GM03348 (cell line): ENCODE measurements at regions not wholly inside any gene's neighbourhood (a gene's known extent, or its start where the extent isn't known, plus 50 kb on each side); places are given as distances from the start of the nearest gene placed in this dataset.
"Not testable (repeated sequence)": the region's sequence is repeated elsewhere in the genome, so short reads cannot be mapped to it uniquely, and the experiment has no call there.

Experiments
- DNase-seq: peaks from one replicate; pipeline ENCODE4 v3.0.0; 2012; ENCODE audit warnings: low spot score

GRCh38 chr5:42242210-42242609 is 181.0 kb upstream of the GHR start:
- DNase-seq, result no peak

DNA sequence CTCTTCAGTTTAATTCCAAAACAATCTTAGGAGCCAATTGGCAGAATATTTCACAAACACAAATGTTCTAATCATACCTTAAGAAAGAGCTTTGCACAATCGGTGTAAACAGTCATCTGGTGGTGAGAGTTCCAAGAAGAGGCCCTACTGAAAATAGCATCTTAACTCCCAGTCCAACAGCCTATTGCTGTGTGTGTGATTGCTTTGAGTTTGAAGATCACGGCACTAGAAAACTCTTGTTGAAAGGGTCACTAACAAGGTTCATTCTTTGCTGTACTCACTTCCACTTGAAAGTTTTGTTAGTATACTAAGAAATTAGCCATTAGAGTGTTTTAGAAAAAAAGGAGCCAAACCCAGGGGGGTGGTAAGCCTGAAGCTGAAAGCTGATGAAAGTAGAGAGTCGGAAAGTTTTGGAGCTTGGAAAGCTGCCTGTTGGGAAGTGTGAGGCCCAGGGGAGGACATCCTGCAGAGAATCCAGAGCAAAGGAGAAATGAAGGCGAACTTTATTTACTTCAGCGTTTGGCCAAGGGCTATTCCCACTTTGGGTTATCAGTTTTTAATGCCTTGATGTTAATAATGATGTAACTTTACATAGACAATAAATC is 180.3 kb upstream of the GHR start:
- no peak for DNase-seq

- DNase-seq, result no peak
These were observed 170.9 kb upstream of the GHR start for GRCh38 chr5:42252306-42252705.

DNA sequence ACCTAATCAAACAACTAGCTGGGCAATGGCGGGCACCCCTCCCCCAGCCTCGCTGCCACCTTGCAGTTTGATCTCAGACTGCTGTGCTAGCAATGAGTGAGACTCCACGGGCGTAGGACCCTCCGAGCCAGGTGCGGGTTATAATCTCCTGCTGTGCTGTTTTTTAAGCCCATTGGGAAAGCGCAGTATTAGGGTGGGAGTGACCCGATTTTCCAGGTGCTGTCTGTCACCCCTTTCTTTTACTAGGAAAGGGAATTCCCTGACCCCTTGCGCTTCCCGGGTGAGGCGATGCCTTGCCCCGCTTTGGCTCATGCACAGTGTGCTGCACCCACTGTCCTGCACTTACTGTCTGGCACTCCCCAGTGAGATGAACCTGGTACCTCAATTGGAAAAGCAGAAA is 163.3 kb upstream of the GHR start:
- DNase-seq, result not testable (repeated sequence)

- DNase-seq, result no peak
These were observed 156.1 kb upstream of the GHR start for GRCh38 chr5:42267091-42267490.

DNA sequence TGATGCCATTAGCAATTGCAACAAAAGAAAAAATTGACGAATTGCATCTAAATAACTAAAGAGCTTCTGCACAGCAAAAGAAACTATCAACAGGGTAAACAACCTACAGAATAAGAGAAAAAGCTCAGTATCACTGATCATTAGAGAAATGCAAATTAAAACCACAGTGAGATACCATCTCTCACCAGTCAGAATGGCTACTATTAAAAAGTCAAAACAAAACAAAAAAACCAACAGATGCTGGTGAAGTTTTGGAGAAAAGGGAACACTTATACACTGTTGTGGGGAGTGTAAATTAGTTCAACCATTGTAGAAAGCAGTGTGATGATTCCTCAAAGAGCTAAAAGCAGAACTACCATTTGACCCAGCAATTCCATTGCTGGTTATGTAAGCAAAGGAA is 155.1 kb upstream of the GHR start:
- not testable (repeated sequence) for DNase-seq

GRCh38 chr5:42268630-42269029 is 154.6 kb upstream of the GHR start:
- DNase-seq, result no peak

- DNase-seq, result no peak
These were observed 152.5 kb upstream of the GHR start for GRCh38 chr5:42270771-42271170.

- no peak for DNase-seq
These were observed 148.3 kb upstream of the GHR start for GRCh38 chr5:42274913-42275312.

DNA sequence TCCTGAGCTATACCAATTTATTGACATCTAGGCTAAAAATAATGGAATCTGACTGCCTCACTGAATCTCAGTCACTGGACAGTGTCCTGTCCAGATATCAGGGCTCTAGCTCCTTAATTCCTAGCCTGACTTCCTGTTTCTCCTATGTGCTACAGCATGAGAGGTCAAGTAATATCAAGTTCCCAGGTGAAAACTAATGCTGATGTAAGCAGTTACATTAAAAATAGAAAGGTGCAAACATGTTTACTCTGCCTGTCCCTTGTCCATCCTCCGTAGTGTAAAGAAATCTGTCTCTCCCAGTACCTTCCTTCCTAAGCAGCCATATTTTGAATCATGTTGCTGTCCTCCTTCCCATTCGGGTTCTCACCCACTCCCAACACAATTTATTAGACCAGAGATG is 145.9 kb upstream of the GHR start:
- no peak for DNase-seq

DNA sequence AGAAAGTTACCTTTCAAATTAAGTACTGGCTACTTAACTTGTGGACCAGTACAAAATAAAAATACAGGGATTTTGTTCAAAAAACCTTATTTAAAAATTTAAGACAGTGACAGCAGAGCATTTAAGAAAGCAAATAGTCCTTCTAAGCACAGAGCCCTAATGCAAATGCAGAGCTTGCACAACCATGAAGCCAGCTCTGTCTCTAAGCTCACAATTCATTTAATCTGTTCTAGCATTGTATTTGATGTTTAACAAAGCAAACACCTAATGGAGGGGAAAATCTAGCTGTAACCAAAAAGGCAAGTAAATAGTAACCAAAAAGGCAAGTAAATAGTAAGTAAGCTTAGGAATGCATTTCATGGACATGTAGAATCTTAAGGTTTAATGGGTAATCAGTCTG is 138.7 kb upstream of the GHR start:
- DNase-seq, result no peak

DNA sequence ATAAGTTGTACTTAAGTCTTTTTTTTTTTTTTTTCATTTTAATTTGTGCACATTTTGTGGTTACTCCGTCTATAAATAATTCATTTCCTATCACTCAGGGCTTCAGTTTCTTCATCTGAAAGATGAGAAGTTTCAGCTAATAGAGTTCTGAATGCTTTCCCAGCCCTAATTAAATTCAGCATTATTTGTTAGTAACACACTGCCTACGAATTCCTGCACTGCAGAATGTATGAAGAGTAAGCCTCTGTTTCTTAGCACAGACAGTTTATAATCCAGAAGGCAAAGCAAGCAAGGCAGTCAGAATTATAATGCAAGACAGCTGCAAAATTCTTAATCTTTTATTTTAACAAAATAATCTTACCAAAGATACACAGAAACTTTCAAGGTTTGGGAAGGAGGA is 138.0 kb upstream of the GHR start:
- no peak for DNase-seq

- DNase-seq, result no peak
These were observed 122.7 kb upstream of the GHR start for GRCh38 chr5:42300496-42300895.

DNA sequence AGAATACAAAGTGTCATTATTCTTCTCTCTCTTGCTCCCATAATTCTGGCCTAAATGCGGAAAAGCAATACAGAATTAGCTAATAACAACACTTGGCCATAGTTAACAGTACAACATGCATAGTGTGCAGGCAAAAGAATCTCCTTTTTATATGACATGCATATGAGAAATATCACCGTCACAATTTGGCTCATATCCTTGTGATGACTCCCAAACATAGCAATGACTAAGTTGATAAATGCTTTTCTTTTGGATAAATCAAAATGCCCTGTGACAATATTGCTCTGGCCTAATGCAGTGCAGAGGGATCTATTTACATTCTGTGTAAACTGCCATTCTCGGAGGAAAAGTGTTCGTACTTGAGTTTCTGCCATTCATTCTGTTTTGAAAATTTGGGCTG is 121.9 kb upstream of the GHR start:
- DNase-seq, result no peak

DNA sequence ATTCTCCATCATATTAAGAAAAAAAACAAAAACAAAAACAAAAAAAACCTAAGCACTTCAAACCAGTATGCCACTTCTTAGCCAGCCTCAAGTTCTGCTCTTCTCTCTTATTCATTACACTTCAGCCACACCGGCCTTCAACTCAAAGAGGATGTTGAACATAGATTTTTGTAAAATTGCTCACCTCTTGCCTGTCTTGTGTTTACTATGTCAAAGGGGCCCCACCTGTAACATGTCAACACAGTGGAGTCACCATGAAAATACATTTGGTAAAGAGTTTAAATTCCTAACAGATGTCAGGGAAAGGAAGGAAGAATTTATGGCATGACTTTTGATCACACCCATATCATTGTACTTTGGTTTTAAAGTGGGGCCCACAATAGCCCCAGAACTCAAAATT is 121.1 kb upstream of the GHR start:
- DNase-seq, result no peak

DNA sequence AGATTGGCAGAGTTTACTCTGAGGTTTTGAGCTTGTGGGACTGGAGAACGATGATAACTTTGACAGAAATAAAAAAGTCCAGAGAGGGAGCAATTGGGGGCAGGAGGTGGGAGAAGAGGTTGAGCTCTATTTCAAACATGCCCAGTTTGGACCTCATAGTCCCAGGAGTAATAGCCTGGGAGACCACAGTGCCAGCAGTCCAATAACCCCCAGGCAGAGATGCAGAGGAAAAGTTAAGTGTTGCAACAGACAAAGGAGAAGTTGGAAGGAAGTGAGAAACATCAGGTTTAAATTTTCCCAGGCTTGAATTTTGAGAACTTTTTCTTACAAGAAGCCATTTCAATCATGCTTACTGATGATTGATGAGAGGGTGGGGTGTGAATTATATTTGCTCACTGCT is 117.0 kb upstream of the GHR start:
- no peak for DNase-seq

DNA sequence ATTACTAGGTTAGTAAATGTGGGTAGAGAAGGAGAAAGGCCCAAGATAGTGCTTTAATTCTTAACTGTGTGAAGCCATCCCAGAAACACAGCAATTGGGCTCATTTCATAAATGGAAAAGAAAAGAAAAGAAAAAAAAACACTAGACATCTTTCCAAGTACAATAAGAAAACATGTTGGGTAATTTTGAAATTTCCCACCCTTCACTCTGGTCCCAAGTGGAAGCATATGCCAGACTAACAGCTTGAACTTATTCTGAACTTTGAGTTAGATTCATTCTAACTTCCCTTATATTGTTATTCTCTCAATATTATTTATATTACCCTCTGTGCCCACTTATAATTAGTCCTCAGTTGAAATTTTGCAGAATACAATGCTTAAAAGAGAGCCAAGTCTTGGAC is 113.4 kb upstream of the GHR start:
- no peak for DNase-seq

DNA sequence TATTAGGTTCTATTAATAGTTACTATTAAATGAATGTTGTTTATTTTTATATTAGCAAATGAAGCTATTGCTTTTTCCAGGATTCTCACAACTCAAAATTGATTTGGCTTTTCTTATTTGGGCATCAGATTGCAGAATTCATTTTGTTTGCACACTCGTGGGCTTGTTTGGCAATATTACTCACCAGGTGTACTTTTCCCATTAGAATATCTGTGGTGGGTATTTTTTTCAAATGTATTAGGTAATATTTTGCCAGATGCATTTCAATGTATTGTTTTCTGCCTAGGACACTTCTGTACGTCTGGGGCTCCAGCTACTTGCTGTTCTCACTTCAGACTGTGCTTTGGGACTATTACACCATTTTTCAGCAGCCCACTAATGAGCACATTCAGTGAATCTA is 108.0 kb upstream of the GHR start:
- no peak for DNase-seq

GRCh38 chr5:42317575-42317974 is 105.7 kb upstream of the GHR start:
- no peak for DNase-seq

DNA sequence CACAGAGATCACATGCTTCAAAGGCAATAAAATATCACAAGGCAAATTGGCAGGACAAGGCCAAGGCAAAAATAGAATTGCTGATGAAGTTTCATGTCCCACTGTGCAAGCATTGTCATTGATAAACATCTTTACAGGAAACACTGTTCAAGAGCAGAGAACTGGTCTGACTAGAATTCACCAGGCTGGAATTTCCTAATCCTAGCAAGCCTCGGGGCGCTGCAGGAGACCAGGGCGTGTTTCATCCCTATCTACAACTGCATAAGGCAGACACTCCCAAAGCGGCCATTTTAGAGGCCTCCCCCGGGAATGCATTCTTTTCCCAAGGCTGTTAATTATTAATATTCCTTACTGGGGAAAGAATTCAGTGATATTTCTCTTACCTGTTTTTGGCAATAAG is 103.7 kb upstream of the GHR start:
- not testable (repeated sequence) for DNase-seq

DNA sequence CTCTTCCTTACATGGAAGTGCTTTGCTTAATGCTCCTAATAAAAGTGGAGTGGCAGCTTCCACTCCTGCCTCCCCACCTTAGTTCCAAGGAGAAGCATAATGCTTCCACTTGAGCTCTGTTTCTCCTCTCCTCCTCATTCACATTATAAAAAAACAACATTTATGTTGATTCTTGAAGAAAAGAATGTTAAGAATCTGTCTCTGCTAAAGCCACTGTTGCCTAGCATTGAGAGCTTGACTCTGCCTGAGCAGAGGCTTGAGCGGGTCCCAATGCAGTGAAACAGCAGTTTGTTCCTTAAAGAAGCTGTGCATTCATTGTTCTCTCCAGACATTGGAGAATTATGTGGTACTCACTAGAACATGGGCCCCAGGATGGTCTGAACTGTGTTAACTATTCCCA is 101.5 kb upstream of the GHR start:
- DNase-seq, result no peak

DNA sequence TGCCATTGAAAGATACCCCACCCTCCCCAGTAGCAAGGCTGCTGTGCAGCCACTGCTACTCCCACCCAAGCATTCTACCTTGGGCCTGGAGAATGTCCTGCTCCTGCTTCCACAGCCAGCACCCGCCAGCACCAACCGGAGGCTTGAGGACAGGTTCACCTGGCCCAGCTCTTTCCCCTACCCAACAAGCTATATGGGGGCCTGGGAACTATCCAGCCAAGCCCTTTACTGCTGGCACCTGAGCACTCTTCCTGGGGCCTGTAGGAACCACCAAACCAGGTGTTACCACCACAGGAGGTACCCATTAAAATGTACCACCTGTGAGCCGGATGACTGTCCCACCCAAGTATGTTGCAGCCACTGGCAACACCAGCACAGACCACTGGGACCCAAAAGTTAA is 86.1 kb upstream of the GHR start:
- no peak for DNase-seq

DNA sequence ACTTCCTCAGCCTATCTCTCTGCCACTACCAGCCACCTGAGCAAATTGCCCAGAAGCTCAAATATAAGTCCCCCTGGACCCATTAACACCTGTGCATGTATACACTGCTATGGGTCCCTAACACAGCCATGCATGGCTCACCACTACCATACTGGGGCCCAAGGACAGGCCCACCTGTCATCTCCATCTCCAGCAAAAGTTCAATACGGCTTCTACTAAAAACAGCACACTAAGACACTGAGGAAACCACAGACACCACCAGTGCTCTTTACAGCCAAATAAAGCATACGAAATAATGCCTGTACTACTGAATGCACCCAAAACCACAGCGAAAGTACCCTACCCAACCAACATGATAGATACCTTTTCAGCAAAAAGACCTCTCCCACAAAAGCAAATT is 85.6 kb upstream of the GHR start:
- no peak for DNase-seq

- DNase-seq, result no peak
These were observed 85.1 kb upstream of the GHR start for GRCh38 chr5:42338136-42338535.

GRCh38 chr5:42349163-42349562 is 74.1 kb upstream of the GHR start:
- DNase-seq, result no peak
